Peyer's patch (tissue), 4 donors: ENCODE measurements at regions not wholly inside any gene's neighbourhood (a gene's known extent, or its start where the extent isn't known, plus 50 kb on each side); places are given as distances from the start of the nearest gene placed in this dataset.

ENCODE experiments used
- POLR2A ChIP-seq, 2 donors: fragments of 450-650 bp; IDR thresholded peaks; one replicate each; pipeline ENCODE4 v1.5.1; 2017; ENCODE audit warnings: antibody characterized with exemption in 2 of 2, mild to moderate bottlenecking in 2 of 2, moderate library complexity in 2 of 2
- TF ChIP-seq, protein P1 (sequence below), 6 experiments: fragments of 450-650 bp in 4 of 6; fragments of 200-600 bp in 2 of 6; sonication (generic) in 1 of 6; IDR thresholded peaks; one replicate each; pipeline ENCODE4 v1.5.1; 2017 to 2019; ENCODE audit warnings: antibody characterized with exemption in 6 of 6, mild to moderate bottlenecking in 3 of 6, moderate library complexity in 1 of 6

DNA sequence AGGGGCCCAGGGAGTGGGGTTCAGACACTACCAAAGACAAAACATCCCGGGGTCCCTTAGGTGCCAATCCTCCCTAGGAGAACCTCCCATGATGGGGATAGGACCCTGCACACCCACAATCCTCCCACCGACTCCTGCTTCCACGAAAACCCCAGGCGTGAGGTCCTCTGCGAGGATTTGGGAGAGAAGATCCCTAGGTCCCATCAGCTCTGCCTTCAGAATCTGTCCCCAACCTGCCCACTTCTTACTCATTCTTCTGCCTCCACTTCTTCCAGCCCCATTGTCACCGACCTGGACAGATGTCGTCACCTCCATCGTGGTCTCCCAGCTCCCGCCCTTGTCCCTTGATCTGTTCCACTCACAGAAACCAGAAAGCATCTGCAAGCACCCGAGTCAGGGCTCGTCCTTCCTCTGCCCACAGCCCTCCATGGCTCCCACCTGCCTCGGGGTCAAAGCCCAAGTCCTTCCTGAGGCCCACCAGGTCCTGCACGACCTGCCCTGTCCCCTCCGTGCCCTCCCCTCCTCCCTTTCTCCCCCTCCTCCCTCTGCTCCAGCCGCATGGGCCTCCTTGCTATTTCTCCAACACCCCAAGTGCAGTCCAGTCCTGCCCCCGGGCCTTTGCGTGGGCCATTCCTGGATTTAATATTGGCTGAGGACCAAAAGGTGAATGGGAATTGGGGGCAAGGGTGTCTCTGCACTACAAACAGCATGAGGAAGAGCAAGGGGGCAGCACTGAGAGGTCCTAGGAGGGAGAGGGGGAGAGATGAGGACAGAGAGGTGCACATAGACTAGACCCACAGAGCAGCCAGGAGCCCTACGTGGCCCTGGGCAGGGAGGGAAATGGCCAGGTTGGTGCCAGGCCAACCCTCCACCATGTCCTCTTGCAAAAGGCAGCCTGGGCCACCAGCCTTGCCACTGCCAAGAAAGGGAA lies 51.3 kb downstream of the PTPRS start:
- TF ChIP-seq, protein P1, sequence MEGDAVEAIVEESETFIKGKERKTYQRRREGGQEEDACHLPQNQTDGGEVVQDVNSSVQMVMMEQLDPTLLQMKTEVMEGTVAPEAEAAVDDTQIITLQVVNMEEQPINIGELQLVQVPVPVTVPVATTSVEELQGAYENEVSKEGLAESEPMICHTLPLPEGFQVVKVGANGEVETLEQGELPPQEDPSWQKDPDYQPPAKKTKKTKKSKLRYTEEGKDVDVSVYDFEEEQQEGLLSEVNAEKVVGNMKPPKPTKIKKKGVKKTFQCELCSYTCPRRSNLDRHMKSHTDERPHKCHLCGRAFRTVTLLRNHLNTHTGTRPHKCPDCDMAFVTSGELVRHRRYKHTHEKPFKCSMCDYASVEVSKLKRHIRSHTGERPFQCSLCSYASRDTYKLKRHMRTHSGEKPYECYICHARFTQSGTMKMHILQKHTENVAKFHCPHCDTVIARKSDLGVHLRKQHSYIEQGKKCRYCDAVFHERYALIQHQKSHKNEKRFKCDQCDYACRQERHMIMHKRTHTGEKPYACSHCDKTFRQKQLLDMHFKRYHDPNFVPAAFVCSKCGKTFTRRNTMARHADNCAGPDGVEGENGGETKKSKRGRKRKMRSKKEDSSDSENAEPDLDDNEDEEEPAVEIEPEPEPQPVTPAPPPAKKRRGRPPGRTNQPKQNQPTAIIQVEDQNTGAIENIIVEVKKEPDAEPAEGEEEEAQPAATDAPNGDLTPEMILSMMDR (IDR thresholded peaks at IDR 0.05), result no peak
- TF ChIP-seq POLR2A (IDR thresholded peaks at IDR 0.05), result no peak
